Stimulated activated CD4-positive, alpha-beta T cell treated with anti-CD3 and anti-CD28 coated beads, Interleukin-15, amount 100 ng/mL, for 24 hours (primary cell): ENCODE measurements at regions not wholly inside any gene's neighbourhood (a gene's known extent, or its start where the extent isn't known, plus 50 kb on each side); places are given as distances from the start of the nearest gene placed in this dataset.
"Not testable (repeated sequence)": the region's sequence is repeated elsewhere in the genome, so short reads cannot be mapped to it uniquely, and the experiment has no call there.

Experiments used
- DNase-seq: peaks from one replicate; pipeline ENCODE4 v3.0.0-alpha.2; 2020

DNA sequence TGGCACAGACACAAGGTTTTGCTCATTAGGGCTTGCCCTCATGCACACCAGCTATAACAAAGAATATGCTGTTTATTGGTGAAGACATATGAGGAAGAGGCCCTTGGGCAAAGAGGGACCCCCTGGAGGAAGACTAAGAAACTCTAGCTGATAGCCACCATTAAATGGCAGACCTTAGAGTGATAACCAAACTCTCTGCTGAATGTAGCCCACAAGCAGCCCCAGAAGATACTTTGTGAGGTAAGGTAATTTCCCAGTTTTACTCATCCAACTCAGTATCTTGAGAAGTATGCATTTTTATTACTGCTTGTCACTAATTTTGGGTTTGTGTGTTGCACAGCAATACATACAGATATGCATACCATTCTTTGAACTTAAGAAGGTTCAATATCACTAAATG lies 563.3 kb downstream of the DOK5 start:
- no peak for DNase-seq

DNA sequence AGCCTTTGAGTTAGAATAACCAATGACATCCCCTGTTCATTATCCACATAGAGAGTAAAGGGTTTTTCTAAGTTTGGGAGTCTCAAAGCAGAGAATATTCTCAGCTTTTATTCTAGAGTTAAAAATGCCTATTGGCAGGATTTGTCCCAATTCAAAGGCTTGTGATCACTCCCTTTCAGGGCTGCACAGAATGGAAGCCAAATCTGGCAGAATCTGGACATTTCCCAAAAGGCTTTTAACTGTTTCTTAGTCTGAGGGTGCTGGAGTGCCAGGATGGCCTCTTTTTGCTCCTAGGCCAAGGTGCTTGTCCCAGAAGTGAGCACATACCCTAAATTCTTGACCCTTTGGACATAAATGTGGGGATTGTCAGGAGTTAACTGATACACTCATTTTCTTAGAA lies 556.6 kb downstream of the DOK5 start:
- DNase-seq, result no peak

DNA sequence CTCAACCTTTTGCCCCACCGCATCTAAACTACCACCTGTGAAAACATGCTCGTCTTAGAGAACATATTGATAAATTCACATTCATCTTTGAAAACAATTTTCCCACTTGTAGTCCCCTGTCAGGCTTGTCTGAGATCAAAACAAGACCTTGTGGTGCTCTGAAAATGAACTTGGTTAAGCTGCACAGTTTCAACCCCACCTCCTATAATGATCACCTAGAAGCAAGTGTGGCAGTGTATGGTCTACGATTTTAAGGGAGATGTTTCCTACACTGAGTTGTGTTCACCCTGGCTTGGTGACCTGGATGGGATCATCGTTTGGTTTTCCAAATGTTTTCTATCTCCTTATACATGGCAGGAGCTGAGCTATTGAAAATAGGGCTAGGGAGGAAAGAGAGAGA lies 539.4 kb downstream of the DOK5 start:
- DNase-seq, result no peak

DNA sequence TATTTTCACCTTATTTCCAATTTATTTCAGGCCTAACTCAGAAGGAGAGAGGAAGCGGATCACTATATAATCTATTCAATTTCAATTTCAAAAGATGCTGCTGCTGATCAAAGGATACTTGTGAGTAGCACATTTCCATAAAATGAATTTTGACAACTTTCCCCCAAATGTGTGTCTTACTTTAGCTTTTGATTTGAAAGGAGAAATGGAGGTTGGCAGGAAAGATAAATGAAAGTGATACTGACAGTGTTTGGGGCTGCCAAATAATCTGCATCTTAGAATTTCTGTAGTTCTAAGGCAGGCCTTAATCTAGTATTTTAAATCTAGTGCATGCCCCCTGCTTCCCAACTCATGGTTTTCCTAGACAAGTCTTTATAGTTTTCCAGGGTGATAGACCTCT lies 535.4 kb downstream of the DOK5 start:
- no peak for DNase-seq

DNA sequence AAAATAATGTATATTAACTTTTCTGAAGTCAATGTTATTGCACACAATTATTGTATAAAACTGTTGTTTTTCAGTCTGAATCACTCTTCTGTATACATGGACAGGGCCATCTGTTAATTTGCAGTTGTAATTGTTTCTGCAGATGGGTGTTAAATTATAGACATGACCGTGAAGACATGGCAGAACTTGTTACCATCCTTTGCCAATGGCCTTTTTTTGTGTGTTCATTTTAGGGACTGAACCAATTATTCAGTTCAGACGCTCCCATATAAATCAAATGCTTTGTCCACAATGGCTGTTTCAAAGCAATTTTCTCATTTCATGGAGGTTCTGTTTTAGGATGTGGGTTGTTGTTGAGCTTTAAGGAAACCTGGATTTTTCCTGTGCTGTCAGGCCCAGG lies 533.7 kb downstream of the DOK5 start:
- no peak for DNase-seq

DNA sequence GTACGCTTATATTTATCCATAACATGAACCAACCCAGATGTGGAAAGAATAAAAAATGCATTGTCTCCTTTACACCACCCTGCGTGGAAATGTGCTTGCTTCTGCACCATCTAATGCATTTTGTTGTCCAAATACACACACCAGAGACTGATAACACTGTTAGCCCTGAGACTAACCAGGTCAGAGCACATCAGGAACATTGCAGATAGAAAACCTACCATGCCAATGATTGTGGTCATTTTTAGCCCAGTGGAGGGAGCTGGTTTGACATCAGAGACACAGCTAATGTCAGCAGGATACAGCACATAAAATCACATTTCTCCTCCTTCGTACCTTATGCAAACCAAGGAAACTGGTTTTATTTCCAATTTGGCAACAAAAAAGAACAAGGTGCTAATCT lies 528.7 kb downstream of the DOK5 start:
- no peak for DNase-seq

DNA sequence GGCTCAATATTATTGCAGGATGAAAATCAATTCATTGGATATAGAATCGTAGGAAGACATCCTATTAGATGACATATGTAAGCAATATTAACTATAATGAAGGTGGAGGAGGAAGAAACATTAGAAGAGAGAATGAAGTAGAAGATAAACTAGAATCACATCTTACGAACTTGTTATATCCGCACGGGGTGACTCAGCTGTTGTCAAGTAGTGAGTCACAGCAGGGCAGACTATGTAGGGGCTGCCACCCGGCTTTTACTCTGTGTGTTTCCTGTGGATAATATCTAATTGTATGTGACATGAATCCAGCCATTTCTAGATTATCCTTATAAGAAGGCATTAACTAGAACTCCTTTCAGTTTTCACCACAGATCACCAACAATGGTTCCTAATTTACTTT lies 520.2 kb downstream of the DOK5 start:
- DNase-seq, result no peak

DNA sequence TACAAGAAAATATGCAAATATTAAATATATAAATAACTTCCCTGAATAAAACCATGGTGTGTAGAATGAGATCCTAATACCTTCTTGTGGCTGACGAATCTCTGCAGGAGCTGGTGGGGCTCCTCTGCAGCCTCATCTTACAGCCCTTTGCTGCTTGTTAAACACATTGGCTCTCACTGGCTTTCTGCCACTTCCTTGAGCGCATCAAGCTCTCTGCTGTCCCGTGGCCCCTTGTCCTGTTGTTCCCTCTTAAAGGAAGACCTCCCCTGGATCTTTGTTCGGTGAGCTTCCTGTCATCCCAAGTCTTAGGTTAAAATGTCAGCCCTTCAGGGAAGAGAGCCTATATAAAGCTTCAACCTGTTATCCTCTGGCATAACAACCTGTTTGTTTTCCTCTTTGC lies 519.6 kb downstream of the DOK5 start:
- DNase-seq, result no peak

DNA sequence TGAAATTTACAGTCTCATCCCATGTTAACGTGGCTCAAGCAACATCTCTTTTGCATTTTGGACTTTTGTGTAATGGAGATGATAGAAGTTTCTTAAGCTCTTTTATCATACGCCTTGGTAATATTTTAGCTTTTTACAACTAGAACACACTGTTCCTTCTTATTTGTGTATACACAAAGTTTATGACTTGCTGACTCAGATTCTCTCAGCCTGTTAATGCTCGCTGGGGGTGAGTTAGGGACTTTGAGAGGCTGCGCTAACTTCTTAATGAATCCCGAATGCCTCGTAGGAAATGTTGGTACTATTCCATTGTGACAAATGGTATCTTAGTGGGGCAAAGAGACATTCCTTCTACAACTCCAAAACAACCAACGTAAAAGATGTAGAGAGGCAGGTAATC lies 509.7 kb downstream of the DOK5 start:
- DNase-seq, result no peak

DNA sequence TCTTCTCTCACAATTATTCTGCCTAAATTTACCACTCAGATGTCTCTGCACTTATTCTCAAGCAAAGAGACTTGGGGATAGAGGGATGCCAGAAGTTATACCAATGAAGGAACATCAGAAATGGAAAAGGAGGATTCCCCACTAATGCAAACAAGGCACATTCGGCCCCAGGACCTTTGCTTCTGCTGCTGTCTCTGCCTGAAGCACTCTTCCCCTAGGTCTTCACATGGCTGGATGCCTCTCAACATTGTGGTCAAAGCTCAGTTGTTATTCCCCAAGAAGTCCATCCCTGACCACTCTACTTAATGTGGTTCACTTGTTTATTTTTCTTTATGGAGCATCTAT lies 508.7 kb downstream of the DOK5 start:
- DNase-seq, result no peak

DNA sequence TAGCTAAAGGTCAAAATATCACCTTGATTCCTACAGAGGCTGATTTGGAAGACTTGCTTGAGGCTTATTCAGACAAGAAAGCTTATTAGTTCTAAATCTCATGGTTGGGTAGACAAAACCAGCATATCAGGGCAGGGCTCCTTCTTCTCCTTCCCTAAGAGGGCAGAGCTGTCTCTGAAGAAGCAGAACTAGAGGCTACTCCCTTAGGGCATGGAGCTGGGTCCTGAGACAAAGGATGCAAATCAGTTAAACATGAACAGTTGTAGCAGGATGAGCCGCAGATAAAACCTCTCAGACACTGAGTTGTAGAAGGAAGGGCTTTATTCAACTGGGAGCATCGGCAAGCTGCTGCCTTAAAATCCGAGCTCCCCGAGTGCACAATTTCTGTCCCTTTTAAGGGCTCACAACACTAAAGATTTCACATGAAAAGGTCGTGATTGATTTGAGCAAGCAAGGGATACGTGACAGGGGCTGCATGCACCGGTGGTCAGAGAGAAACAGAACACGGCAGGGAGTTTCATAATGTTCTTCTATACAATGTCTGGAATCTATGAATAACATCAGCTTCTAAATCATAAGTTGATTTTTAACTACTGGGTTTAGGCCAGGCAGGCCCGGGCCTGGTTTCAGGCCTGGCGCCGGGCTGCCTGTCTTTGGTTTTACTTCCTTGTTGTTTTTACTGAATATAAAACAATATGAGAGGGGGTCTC lies 508.2 kb downstream of the DOK5 start:
- not testable (repeated sequence) for DNase-seq

DNA sequence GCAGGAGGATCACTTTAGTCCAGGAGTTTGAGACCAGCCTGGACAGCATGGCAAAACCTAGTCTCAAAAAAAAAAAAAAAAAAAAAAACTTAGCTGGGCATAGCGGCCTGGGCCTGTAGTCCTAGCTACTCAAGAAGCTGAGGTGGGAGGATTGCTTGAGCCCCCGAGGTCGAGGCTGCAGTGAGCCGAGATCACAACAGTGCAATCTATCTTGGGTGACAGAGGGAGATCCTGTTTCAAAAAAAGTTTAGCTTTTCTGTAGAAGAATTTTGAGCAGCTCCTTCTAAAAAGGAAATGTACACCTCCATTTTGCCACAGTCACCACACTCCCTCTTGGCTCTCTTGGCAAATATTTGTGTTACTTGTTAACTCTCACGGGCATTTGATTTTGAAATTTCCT lies 505.8 kb downstream of the DOK5 start:
- no peak for DNase-seq

DNA sequence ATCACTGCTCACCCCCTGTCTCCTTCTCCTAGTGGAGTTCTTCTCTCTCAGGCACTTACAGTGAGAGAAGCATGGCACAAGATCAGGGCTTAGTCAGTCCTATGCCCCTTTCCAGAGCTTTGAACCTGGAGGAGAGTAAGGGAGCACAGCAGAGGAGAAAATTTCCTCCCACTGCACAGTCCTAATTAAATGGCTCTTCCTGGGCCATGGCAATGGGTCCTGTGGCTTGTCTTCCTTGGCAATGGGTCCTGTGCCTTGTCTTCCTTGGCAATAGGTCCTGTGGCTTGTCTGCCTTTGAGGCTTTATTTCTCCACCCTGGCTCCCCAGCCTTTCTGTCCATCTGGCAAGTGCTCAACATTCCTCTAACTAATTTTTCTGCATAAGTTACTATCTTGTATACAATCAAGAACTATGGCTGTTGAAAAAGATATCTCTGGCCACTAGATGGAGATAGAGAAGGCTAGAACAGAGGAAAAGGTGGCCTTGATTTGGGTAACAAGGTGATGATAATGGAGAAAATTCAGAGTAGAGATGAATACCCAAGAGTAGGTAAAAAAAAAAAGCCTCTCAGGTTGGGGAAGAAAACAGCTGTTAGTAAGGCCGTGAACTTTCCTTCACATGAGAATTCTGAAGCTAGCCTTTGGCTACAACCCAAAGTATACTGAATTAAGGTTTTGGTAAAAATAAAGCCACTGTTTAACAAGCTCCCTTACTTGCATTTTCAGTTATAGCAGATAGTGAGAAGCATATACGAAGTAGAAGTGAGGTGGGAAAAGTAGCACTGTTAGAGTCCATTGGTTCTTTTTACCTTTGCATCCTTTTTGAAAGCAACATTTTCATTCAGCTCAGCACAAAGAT lies 504.9 kb downstream of the DOK5 start:
- DNase-seq, result no peak

DNA sequence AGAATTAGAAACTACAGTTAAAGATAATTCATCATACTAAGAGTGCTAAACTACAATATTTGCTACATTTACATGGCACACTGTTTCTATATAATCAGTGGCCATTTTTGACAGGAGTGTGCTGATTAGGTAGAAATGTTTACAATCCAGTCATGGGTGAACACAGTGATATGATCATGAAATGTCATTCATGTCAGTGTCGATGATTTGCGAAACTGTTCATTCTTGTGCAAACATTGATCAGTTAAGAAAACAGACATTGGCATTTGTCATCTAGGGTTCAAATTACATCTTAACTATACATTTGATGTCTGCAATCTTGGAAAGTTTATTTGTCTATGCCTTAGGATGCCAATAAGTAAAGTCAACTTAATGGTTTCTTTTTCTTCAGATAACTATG lies 474.9 kb downstream of the DOK5 start:
- no peak for DNase-seq

DNA sequence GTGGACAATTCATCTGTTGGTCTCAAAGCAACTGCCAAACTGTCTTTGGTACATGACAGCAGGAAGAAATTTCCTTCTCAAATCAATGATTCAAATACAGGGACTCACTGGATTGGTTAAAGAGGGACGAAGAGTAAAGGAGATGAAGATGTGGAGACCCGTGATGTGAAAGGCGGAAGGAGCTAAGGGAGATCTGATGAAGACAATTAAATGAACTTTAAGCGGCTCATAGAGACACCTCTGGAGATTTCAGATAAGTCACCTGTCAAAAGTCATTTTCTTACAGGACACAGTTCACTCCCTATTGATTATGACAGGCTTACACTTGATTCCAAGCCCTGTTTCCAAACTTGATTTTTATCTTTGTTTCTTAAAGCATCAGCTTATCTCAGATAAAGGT lies 466.3 kb downstream of the DOK5 start:
- DNase-seq, result no peak

DNA sequence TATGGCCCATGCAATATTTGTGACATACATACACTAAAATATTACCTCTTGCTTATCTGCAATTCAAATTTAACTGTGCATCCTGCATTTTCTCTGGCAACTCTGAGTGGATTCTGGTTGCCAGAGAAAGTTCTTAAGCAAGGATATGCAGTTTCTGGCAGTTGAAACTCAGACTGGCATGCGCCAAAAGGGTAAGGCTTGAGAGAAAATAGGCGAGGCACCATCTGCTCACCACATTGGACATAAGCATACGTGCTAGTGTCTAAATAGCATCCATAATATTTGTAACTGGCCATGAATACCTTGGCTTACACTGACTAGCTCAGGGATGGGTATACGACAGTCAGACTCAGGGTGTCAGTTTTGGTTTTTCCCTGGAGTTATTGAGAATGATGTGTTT lies 465.1 kb downstream of the DOK5 start:
- no peak for DNase-seq

DNA sequence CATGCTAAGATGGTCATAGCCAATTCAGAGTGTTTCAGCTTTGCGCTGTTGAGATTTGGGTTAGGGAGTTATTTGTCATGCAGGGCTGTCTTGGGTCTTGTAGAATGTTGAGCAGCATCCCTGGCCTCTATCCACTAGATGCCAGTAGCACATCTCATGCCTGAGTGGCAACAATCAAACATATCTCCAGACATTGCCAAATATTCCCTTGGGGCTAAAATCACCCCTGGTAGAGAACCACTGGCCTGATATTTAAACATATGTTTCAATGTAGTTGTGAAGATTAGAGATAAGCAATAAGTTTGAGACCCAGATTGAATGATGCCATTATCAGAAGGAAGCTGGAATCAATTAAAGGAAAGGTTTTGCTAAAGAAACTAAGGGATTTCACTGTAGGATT lies 463.3 kb downstream of the DOK5 start:
- DNase-seq, result no peak

DNA sequence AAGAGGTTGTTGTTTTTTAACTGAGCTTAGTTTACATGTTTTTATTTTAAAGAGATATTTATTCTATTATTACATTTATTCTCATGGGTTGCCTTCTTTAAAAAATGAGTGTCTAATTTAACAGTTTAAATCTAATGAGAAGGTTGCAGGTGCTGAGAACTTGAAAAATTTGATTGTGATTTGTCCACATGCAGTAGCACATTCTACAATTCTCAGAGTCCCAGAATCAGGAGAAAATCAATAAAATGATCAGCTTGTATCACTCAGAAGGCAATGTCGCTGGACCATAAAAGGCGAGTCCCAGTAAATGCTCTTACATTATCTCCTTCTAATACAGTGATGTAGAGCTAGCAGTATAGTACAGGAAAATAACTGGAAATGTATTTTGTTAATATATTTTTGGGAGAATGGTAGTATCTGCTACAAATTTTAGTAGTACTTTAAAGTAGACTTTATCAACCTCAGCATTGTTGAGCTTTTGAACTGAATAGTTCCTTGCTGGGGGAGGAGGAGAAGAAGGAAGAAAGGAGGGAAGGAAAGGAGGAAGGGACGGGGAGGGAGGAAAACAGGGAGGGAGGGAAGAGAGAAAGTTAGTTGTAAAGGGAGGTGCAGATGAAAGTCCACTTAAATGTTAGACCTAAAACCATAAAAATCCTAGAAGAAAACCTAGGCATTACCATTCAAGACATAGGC lies 458.0 kb downstream of the DOK5 start:
- DNase-seq, result no peak

DNA sequence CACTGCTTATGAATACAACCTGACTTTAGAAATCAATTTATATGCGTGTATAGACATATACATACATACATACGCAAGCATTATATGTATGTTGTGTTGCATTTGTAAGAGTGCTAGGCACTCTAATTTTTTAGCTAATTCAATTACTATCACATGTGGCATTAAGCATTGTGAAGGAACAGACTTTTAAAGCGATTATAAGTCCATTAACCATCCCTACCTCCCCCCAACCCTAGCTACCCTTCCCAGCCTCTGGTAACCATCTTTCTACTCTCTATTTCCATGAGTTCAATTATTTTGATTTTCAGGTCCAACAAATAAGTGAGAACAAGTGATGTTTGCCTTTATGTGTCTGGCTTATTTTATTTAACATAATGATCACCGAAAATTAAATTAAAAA lies 453.8 kb downstream of the DOK5 start:
- DNase-seq, result no peak

DNA sequence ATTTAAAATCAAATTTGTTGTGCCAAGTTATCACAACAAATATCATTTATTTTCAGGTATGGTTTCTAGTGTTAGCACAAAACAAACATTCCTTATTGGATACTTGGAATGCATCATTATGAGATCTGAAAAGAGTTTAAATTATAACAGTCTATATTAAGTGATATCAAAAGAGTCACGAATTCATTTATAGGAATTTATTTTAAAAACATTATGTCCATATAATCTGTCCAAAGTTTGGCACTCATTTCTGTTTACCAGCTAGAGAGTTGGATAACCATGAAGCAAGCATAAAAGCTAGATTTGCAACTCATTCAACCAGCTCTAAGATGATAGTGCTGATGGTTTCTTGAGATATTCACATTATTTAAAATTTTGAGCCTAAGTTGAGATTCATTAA lies 453.2 kb downstream of the DOK5 start:
- no peak for DNase-seq

DNA sequence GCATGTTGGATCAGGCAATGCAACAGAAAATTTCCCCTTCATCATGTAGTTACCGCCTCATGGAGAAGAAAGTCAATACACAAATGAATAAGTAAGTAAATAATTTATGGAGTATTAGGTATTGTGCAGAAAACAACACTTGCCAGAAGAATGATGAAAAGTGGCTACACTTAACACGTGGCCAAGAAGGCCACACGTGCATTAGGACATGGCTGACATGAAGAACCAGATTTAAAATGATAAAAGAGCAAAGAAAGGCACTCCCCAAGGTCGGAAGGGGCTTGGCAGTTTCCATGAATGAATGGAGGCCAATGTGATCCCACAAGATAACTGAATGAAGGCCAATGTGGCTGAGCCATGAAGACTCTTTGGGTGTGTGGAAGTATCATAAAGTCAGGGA lies 447.2 kb downstream of the DOK5 start:
- DNase-seq, result no peak

DNA sequence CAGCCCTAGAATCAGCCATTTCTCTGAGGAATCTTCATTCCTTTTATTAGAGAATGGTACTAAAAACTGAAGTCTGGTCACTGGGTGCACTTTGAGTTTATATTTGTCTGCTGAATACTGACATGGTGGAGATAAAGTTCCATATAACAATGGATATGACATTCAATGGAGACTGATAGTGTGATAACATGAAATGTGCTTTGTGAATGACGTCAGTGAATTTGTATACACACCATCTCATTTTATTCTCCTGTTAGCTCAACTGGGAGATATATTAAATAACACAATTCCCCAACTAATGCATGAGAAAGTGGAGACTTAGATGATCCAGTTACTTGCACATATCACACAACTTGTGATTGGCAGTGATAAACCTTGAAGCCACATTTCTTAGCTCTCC lies 446.7 kb downstream of the DOK5 start:
- no peak for DNase-seq

DNA sequence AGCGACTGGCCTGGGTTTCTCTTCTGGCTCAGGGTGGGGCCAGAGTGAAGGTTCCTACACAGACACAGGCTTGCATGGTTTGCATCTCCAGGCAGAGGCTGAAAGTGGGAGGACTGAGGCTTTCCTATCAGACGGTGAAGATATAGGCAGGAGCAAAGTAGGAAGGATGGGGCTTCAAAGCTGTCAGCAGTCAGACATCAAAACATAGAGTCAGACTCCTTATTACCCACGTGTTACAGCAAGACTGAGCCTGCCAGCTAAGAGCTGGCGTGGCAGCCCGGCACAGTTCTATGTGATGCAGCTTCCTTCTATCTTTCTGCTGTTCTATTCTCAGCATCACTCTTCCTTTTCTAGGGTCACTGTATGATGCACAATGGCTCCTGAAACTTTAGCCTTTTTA lies 445.1 kb downstream of the DOK5 start:
- no peak for DNase-seq

DNA sequence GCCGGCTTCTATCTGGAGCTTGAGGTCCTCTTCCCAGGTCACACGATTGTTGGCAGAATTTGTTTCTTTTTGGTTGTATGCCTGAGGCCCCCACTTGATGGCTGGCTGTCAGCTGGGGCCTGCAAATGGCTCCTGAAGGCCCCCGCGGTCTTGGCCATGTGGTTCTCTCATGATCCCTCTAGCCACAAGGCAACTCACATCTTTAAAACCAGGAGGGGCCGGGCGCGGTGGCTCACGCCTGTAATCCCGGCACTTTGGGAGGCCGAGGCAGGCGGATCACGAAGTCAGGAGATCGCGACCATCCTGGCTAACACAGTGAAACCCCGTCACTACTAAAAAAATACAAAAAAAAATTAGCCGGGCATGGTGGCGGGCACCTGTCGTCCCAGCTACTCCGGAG lies 443.6 kb downstream of the DOK5 start:
- not testable (repeated sequence) for DNase-seq
